ENCODE measurements at regions not wholly inside any gene's neighbourhood (a gene's known extent, or its start where the extent isn't known, plus 50 kb on each side); places are given as distances from the start of the nearest gene placed in this dataset.

- TF ChIP-seq CTCF (IDR thresholded peaks at IDR 0.05), result no peak
- peak; percentile 63 for TF ChIP-seq POLR2AphosphoS5 (IDR thresholded peaks at IDR 0.05)
- 11% methylated on average over 6 of the region's 6 CpGs for WGBS
- peak; percentile 37 for DNase-seq (ENCODE audit: low spot score)
- Histone ChIP-seq H3K27me3 (replicated peaks; ENCODE audit: insufficient read depth) (no peaks in the 10 kb centered on the region), H3K4me1 (replicated peaks) (peaks cover 3% of the 10 kb centered on the region), H3K4me3 (no peak overlapping the region), H3K9me3 (no peaks in the 10 kb centered on the region), H3K36me3 (no peaks in the 10 kb centered on the region), H3K27ac (peak overlapping the region; percentile 29 to 32)
- intact Hi-C loops (cut with DNase I), result no loop called here
Measured at GRCh38 chr3:87069971-87070370, 79.0 kb upstream of the VGLL3 start.

- H3K36me3 ChIP-seq, result no peaks in the 10 kb centered on the region
- 78% methylated on average over 5 of the region's 5 CpGs for WGBS
- H3K9me3 ChIP-seq, result no peaks in the 10 kb centered on the region
- no peaks in the 10 kb centered on the region for H3K27me3 ChIP-seq (replicated peaks; ENCODE audit: insufficient read depth)
- peaks cover 3% of the 10 kb centered on the region for H3K4me1 ChIP-seq (replicated peaks)
- no peak for DNase-seq (ENCODE audit: low spot score)
- no peak overlapping the region for H3K27ac ChIP-seq
- no peak overlapping the region for H3K4me3 ChIP-seq
- intact Hi-C loops (cut with DNase I), result no loop called here
- TF ChIP-seq POLR2AphosphoS5 (IDR thresholded peaks at IDR 0.05), result no peak
- no peak for TF ChIP-seq CTCF (IDR thresholded peaks at IDR 0.05)
- TF ChIP-seq POLR2A (IDR thresholded peaks at IDR 0.05), result no peak
Measured at GRCh38 chr3:87069021-87069420, 78.1 kb upstream of the VGLL3 start.

GRCh38 chr3:87062685-87063084 is 71.7 kb upstream of the VGLL3 start:
- no peak overlapping the region for H3K4me3 ChIP-seq
- no peaks in the 10 kb centered on the region for H3K36me3 ChIP-seq
- no peaks in the 10 kb centered on the region for H3K9me3 ChIP-seq
- no peaks in the 10 kb centered on the region for H3K27me3 ChIP-seq (replicated peaks; ENCODE audit: insufficient read depth)
- no peak for DNase-seq (ENCODE audit: low spot score)
- intact Hi-C loops (cut with DNase I), result no loop called here
- no peaks in the 10 kb centered on the region for H3K4me1 ChIP-seq (replicated peaks)
- TF ChIP-seq POLR2A (IDR thresholded peaks at IDR 0.05) (no peak), CTCF (IDR thresholded peaks at IDR 0.05) (no peak), POLR2AphosphoS5 (IDR thresholded peaks at IDR 0.05) (no peak)
- H3K27ac ChIP-seq, result no peak overlapping the region
- 89% methylated on average over 3 of the region's 3 CpGs for WGBS

GRCh38 chr3:87057474-87057873 is 66.5 kb upstream of the VGLL3 start:
- no peaks in the 10 kb centered on the region for H3K9me3 ChIP-seq
- no peaks in the 10 kb centered on the region for H3K4me1 ChIP-seq (replicated peaks)
- TF ChIP-seq POLR2AphosphoS5 (IDR thresholded peaks at IDR 0.05), result no peak
- TF ChIP-seq POLR2A (IDR thresholded peaks at IDR 0.05), result no peak
- TF ChIP-seq CTCF (IDR thresholded peaks at IDR 0.05), result no peak
- 94% methylated on average over 1 of the region's 1 CpG for WGBS
- intact Hi-C loops (cut with DNase I), result no loop called here
- no peak for DNase-seq (ENCODE audit: low spot score)
- H3K27ac ChIP-seq, result no peak overlapping the region
- H3K4me3 ChIP-seq, result no peak overlapping the region
- H3K36me3 ChIP-seq, result no peaks in the 10 kb centered on the region
- no peaks in the 10 kb centered on the region for H3K27me3 ChIP-seq (replicated peaks; ENCODE audit: insufficient read depth)

- intact Hi-C loops (cut with DNase I), result no loop called here
- no peaks in the 10 kb centered on the region for H3K27me3 ChIP-seq (replicated peaks; ENCODE audit: insufficient read depth)
- no peaks in the 10 kb centered on the region for H3K9me3 ChIP-seq
- H3K27ac ChIP-seq, result no peak overlapping the region
- H3K4me3 ChIP-seq, result no peak overlapping the region
- no peak for TF ChIP-seq POLR2AphosphoS5 (IDR thresholded peaks at IDR 0.05)
- no peak for TF ChIP-seq CTCF (IDR thresholded peaks at IDR 0.05)
- TF ChIP-seq POLR2A (IDR thresholded peaks at IDR 0.05), result no peak
- DNase-seq (ENCODE audit: low spot score), result no peak
- H3K4me1 ChIP-seq (replicated peaks), result no peaks in the 10 kb centered on the region
- H3K36me3 ChIP-seq, result no peaks in the 10 kb centered on the region
Measured at GRCh38 chr3:87053553-87053952, 62.6 kb upstream of the VGLL3 start.

Measured in prostate gland (tissue), 2 donors.